Body of pancreas (tissue), 4 donors: ENCODE measurements at regions not wholly inside any gene's neighbourhood (a gene's known extent, or its start where the extent isn't known, plus 50 kb on each side); places are given as distances from the start of the nearest gene placed in this dataset.

Experiments used
- POLR2A ChIP-seq, 3 donors: fragments of 450-650 bp; IDR thresholded peaks; one replicate each; pipeline ENCODE4 v1.6.1; 2016; ENCODE audit warnings: antibody characterized with exemption in 3 of 3, mild to moderate bottlenecking in 2 of 3
- TF ChIP-seq, protein P1 (sequence below), 7 experiments: fragments of 450-650 bp in 4 of 7; fragments of 200-600 bp in 3 of 7; sonication (generic) in 3 of 7; IDR thresholded peaks; one replicate each; pipeline ENCODE4 v1.5.1; 2016 to 2019; ENCODE audit warnings: antibody characterized with exemption in 7 of 7

DNA sequence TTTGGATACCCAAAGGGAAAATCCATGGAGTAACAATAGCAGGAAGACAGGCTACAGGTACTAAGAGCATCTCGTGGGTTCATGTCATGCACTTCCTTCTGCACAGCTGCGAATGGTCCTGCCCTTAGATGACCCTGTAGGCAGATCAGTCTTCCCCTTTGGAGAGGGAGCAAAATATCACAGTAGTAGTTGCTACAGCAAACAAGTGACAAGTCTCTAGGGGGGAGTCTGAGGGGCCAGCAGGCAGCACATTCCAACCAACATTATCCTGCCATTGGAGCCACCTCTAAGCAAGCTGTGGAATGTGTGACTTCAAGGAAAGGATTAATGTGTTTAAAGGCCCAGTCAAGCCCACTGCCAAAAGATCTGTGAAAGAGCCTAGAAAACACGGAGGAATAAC is 273.2 kb upstream of the PARD3B start:
- TF ChIP-seq, protein P1, sequence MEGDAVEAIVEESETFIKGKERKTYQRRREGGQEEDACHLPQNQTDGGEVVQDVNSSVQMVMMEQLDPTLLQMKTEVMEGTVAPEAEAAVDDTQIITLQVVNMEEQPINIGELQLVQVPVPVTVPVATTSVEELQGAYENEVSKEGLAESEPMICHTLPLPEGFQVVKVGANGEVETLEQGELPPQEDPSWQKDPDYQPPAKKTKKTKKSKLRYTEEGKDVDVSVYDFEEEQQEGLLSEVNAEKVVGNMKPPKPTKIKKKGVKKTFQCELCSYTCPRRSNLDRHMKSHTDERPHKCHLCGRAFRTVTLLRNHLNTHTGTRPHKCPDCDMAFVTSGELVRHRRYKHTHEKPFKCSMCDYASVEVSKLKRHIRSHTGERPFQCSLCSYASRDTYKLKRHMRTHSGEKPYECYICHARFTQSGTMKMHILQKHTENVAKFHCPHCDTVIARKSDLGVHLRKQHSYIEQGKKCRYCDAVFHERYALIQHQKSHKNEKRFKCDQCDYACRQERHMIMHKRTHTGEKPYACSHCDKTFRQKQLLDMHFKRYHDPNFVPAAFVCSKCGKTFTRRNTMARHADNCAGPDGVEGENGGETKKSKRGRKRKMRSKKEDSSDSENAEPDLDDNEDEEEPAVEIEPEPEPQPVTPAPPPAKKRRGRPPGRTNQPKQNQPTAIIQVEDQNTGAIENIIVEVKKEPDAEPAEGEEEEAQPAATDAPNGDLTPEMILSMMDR (IDR thresholded peaks at IDR 0.05) = no peak
- TF ChIP-seq POLR2A (IDR thresholded peaks at IDR 0.05) = no peak
